22Rv1 (cell line): ENCODE measurements at regions not wholly inside any gene's neighbourhood (a gene's known extent, or its start where the extent isn't known, plus 50 kb on each side); places are given as distances from the start of the nearest gene placed in this dataset.

Experiments
- ZFX ChIP-seq: fragments of 450-650 bp; IDR thresholded peaks from 2 replicates; pipeline ENCODE4 v1.6.1; 2017; ENCODE audit warnings: antibody characterized with exemption, borderline replicate concordance
- TF ChIP-seq, protein P1 (sequence below): fragments of 450-650 bp; IDR thresholded peaks from 2 replicates; pipeline ENCODE4 v1.5.1; 2017; ENCODE audit warnings: mild to moderate bottlenecking

DNA sequence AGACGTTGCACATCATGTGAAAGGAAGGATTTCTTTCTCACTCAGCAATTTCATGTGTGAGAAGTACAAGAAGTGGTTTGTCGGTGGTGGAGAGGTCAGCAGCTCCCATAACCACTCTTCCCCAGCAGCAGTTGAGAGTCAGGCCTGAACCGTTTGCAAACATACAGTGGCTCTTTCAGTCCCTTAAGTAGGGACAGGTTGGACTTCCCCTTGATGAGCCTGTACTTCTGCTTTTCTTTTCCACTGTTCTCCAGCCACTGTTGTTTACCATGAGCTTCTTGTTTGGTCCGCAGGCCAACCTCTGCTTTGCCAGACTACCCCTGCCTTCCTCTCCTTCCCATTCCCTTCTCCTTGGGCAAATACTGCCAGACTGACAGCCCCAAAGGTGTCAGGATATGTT, 391.3 kb upstream of the CELF4 start:
- TF ChIP-seq, protein P1, sequence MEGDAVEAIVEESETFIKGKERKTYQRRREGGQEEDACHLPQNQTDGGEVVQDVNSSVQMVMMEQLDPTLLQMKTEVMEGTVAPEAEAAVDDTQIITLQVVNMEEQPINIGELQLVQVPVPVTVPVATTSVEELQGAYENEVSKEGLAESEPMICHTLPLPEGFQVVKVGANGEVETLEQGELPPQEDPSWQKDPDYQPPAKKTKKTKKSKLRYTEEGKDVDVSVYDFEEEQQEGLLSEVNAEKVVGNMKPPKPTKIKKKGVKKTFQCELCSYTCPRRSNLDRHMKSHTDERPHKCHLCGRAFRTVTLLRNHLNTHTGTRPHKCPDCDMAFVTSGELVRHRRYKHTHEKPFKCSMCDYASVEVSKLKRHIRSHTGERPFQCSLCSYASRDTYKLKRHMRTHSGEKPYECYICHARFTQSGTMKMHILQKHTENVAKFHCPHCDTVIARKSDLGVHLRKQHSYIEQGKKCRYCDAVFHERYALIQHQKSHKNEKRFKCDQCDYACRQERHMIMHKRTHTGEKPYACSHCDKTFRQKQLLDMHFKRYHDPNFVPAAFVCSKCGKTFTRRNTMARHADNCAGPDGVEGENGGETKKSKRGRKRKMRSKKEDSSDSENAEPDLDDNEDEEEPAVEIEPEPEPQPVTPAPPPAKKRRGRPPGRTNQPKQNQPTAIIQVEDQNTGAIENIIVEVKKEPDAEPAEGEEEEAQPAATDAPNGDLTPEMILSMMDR: no peak
- no peak for TF ChIP-seq ZFX
